ENCODE measurements at regions not wholly inside any gene's neighbourhood (a gene's known extent, or its start where the extent isn't known, plus 50 kb on each side); places are given as distances from the start of the nearest gene placed in this dataset.

DNA sequence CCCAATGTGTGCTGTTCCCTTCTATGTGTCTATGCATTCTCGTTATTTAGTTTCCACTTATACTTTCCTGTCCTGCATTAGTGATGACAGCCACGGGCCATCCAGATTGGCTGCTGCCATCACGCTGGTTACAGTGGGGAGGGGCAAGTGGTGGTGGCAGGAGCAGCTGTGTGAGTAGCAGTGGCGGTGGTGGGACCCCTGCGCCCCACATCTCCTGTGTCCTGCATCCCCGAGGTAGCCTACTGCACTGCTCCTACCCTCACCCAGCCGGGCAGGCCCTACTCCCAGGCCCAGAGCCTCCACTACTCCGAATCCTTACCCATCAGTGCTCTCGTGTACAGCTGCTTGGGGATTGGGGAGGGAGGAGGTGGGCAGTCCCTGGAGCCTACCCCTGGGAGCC lies 798.7 kb upstream of the AGA start:
- Histone ChIP-seq H3K9me3 (no peaks in the 10 kb centered on the region), H3K27me3 (no peaks in the 10 kb centered on the region), H3K36me3 (no peaks in the 10 kb centered on the region), H3K4me3 (ENCODE audit: low read depth in 1 of 2, low read length in 1 of 2) (no peak overlapping the region), H3K27ac (no peak overlapping the region), H3K4me1 (ENCODE audit: control insufficient read depth in 1 of 2, insufficient read depth in 1 of 2, low read depth in 1 of 2, low read length in 1 of 2) (no peaks in the 10 kb centered on the region)
- TF ChIP-seq, protein P1, sequence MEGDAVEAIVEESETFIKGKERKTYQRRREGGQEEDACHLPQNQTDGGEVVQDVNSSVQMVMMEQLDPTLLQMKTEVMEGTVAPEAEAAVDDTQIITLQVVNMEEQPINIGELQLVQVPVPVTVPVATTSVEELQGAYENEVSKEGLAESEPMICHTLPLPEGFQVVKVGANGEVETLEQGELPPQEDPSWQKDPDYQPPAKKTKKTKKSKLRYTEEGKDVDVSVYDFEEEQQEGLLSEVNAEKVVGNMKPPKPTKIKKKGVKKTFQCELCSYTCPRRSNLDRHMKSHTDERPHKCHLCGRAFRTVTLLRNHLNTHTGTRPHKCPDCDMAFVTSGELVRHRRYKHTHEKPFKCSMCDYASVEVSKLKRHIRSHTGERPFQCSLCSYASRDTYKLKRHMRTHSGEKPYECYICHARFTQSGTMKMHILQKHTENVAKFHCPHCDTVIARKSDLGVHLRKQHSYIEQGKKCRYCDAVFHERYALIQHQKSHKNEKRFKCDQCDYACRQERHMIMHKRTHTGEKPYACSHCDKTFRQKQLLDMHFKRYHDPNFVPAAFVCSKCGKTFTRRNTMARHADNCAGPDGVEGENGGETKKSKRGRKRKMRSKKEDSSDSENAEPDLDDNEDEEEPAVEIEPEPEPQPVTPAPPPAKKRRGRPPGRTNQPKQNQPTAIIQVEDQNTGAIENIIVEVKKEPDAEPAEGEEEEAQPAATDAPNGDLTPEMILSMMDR (IDR thresholded peaks at IDR 0.05), result no peak

DNA sequence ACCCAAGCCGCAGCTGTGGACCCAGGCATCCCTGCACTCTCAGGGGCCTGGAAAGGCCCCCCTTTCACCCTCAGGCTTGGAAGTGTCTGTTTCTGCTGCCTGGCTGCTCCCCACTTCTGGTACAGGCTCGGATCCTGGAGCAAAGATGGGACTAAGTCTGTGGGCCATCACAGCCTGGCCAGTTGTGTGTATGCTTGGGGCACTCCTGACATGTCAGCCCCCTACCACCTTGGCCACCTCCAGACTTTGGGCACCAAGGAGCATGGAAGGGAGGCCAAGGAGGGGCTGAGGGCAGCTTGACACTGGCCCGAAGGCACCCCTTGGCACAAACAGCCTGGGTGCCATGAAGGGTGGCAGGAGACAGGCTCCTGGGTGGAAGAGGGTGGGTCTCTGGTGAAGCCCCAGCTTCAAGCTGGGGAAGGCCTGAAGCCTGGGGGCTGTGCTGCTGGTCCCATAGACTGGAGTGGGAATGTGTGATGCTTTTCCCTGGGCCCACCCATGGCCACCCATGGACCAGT lies 799.4 kb upstream of the AGA start:
- no peak overlapping the region for H3K27ac ChIP-seq
- no peaks in the 10 kb centered on the region for H3K27me3 ChIP-seq
- no peaks in the 10 kb centered on the region for H3K4me1 ChIP-seq (ENCODE audit: control insufficient read depth in 1 of 2, insufficient read depth in 1 of 2, low read depth in 1 of 2, low read length in 1 of 2)
- H3K4me3 ChIP-seq (ENCODE audit: low read depth in 1 of 2, low read length in 1 of 2), result no peak overlapping the region
- no peaks in the 10 kb centered on the region for H3K36me3 ChIP-seq
- H3K9me3 ChIP-seq, result no peaks in the 10 kb centered on the region
- TF ChIP-seq, protein P1 (IDR thresholded peaks at IDR 0.05), result no peak

DNA sequence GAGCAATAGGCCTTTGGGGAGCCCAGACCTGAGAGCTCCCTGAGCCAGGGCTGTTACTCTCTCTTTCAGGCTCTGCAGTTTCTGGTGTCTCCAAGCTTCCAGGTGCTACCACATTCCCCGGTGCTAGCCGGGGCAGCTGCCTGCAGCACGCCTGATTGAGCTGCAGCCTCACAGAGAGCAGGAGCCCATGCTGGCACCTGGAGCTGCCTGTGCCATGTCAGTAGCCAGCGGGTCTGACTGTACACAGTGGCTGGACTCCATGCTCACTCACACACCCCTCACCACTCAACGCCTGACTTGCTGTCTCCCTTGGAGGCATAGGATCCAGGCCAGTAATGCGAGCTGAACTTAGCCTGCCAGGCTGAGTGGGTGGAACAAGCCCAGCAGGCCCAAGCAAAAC lies 800.4 kb upstream of the AGA start:
- Histone ChIP-seq H3K4me3 (ENCODE audit: low read depth in 1 of 2, low read length in 1 of 2) (no peak overlapping the region), H3K27me3 (no peaks in the 10 kb centered on the region), H3K27ac (no peak overlapping the region), H3K4me1 (ENCODE audit: control insufficient read depth in 1 of 2, insufficient read depth in 1 of 2, low read depth in 1 of 2, low read length in 1 of 2) (no peaks in the 10 kb centered on the region), H3K9me3 (no peaks in the 10 kb centered on the region), H3K36me3 (no peaks in the 10 kb centered on the region)
- TF ChIP-seq, protein P1 (IDR thresholded peaks at IDR 0.05), result no peak

DNA sequence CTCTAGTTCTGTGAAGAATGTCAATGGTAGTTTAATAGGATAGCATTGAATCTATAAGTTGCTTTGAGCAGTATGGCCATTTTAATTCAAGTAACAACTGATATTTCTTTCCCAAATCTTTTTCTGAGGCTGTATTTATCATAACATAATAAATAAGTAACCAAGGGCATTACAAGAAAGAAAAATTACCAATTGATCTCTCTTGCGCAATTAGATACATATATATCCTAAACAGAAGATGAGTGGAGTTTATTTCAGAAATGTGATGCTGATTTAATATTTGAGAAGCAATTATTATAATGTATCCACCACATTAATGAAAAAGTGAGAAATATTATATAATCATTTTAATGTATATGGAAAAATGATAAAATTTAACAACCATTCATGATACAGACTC lies 802.5 kb upstream of the AGA start:
- H3K27me3 ChIP-seq, result no peaks in the 10 kb centered on the region
- no peaks in the 10 kb centered on the region for H3K4me1 ChIP-seq (ENCODE audit: control insufficient read depth in 1 of 2, insufficient read depth in 1 of 2, low read depth in 1 of 2, low read length in 1 of 2)
- TF ChIP-seq, protein P1 (IDR thresholded peaks at IDR 0.05), result no peak
- no peak overlapping the region for H3K4me3 ChIP-seq (ENCODE audit: low read depth in 1 of 2, low read length in 1 of 2)
- no peaks in the 10 kb centered on the region for H3K9me3 ChIP-seq
- no peaks in the 10 kb centered on the region for H3K36me3 ChIP-seq
- no peak overlapping the region for H3K27ac ChIP-seq

DNA sequence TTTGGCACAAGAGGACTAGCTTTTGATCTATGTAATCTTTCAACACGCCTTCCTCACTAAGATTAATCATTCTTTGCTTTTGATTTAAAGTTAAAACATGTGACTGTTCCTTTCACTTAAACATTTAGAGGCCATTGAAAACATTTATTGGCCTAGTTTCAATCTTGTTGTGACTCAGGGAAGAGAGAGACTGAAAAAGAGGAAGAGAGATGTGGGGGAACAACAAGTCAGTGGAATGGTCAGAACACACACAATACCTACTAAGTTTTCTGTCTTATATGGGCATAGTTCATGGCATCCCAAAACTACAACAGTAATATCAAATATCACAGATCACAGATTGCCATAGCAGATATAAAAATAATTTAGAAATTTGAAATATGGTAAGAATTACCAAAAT lies 812.9 kb upstream of the AGA start:
- TF ChIP-seq, protein P1 (IDR thresholded peaks at IDR 0.05), result no peak
- Histone ChIP-seq H3K4me1 (ENCODE audit: control insufficient read depth in 1 of 2, insufficient read depth in 1 of 2, low read depth in 1 of 2, low read length in 1 of 2) (no peaks in the 10 kb centered on the region), H3K36me3 (no peaks in the 10 kb centered on the region), H3K4me3 (ENCODE audit: low read depth in 1 of 2, low read length in 1 of 2) (no peak overlapping the region), H3K9me3 (no peaks in the 10 kb centered on the region), H3K27me3 (no peaks in the 10 kb centered on the region), H3K27ac (no peak overlapping the region)

DNA sequence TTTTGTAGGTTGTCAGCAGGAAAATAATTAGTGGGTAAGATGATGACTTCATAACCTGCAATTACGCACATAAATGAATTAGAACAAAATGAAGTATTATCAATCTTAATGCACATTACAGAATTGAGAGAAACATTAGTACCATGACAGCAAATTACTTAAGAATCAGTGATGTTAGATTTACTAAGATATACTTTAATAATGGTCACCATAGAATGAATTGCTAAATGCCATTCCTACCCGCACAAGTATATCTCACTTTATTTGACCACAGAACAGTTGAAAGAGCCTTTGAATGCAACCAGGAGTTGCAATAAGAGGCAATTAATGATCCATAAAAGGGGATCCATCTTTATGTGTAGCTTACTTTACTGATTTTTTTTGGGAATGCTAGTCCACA lies 816.4 kb upstream of the AGA start:
- H3K36me3 ChIP-seq, result no peaks in the 10 kb centered on the region

More for the DNA sequence above, 816.4 kb upstream of the AGA start:
- H3K4me3 ChIP-seq (ENCODE audit: low read depth in 1 of 2, low read length in 1 of 2), result no peak overlapping the region
- TF ChIP-seq, protein P1 (IDR thresholded peaks at IDR 0.05), result no peak
- H3K4me1 ChIP-seq (ENCODE audit: control insufficient read depth in 1 of 2, insufficient read depth in 1 of 2, low read depth in 1 of 2, low read length in 1 of 2), result no peaks in the 10 kb centered on the region
- H3K27me3 ChIP-seq, result no peaks in the 10 kb centered on the region
- H3K27ac ChIP-seq, result no peak overlapping the region
- no peaks in the 10 kb centered on the region for H3K9me3 ChIP-seq
